HCT116 (cell line): ENCODE measurements at regions not wholly inside any gene's neighbourhood (a gene's known extent, or its start where the extent isn't known, plus 50 kb on each side); places are given as distances from the start of the nearest gene placed in this dataset.

Experiments used
- EGR1 ChIP-seq: IDR thresholded peaks from 2 replicates; pipeline ENCODE4 v1.6.1; 2012; ENCODE audit warnings: low read depth
- EZH2 ChIP-seq: fragments of 200-600 bp; sonication (generic); IDR thresholded peaks from 2 replicates; pipeline ENCODE4 v1.6.1; 2017; ENCODE audit warnings: antibody characterized with exemption, mixed run types
- SP1 ChIP-seq: IDR thresholded peaks from 2 replicates; pipeline ENCODE4 v1.6.1; 2012; ENCODE audit warnings: low read depth
- TF ChIP-seq, protein P1 (sequence below): IDR thresholded peaks from 2 replicates; pipeline ENCODE4 v1.6.1; 2012; ENCODE audit warnings: low read depth
- TF ChIP-seq, protein P2 (sequence below), 3 experiments: fragments of 200-600 bp in 1 of 3; sonication (generic) in 1 of 3; IDR thresholded peaks in 2 of 3; conservative IDR thresholded peaks in 1 of 3; 2 replicates each; pipeline ENCODE4 v1.5.1; 2012 to 2017; ENCODE audit warnings: low read depth in 2 of 3, low read length in 2 of 3, antibody characterized with exemption in 1 of 3, borderline replicate concordance in 1 of 3, control low read depth in 1 of 3, mild to moderate bottlenecking in 1 of 3, mixed read lengths in 1 of 3, mixed run types in 1 of 3, moderate library complexity in 1 of 3; ENCODE audit not compliant: insufficient read depth in 1 of 3
- TF ChIP-seq, protein P3 (sequence below): IDR thresholded peaks from 2 replicates; pipeline ENCODE4 v1.6.1; 2012

DNA sequence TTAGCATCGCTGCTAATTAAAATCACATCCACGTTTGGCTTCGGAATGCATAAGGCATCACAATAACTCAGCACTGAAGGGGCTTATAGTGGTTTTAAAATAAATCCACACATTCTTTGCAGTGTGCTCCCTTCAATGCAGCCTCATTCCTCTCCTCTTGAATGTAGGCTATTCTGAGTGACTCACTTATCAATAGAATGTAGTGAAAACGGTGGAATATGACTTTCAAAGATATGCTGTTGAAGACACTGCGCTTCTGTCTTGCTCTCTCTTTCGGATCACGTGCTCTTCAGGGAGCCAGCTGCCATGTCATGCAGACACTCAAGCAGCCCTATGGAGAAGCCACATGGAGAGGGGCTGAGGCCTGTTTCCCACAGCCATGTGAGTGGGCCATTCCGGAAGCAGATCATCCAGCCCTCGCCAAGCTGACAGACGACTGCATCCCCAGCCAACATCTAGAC is 87.4 kb downstream of the CRYGS start:
- TF ChIP-seq EGR1 (no peak), EZH2 (no peak), SP1 (no peak)
- TF ChIP-seq, protein P1, sequence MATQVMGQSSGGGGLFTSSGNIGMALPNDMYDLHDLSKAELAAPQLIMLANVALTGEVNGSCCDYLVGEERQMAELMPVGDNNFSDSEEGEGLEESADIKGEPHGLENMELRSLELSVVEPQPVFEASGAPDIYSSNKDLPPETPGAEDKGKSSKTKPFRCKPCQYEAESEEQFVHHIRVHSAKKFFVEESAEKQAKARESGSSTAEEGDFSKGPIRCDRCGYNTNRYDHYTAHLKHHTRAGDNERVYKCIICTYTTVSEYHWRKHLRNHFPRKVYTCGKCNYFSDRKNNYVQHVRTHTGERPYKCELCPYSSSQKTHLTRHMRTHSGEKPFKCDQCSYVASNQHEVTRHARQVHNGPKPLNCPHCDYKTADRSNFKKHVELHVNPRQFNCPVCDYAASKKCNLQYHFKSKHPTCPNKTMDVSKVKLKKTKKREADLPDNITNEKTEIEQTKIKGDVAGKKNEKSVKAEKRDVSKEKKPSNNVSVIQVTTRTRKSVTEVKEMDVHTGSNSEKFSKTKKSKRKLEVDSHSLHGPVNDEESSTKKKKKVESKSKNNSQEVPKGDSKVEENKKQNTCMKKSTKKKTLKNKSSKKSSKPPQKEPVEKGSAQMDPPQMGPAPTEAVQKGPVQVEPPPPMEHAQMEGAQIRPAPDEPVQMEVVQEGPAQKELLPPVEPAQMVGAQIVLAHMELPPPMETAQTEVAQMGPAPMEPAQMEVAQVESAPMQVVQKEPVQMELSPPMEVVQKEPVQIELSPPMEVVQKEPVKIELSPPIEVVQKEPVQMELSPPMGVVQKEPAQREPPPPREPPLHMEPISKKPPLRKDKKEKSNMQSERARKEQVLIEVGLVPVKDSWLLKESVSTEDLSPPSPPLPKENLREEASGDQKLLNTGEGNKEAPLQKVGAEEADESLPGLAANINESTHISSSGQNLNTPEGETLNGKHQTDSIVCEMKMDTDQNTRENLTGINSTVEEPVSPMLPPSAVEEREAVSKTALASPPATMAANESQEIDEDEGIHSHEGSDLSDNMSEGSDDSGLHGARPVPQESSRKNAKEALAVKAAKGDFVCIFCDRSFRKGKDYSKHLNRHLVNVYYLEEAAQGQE, result no peak
- TF ChIP-seq, protein P2, sequence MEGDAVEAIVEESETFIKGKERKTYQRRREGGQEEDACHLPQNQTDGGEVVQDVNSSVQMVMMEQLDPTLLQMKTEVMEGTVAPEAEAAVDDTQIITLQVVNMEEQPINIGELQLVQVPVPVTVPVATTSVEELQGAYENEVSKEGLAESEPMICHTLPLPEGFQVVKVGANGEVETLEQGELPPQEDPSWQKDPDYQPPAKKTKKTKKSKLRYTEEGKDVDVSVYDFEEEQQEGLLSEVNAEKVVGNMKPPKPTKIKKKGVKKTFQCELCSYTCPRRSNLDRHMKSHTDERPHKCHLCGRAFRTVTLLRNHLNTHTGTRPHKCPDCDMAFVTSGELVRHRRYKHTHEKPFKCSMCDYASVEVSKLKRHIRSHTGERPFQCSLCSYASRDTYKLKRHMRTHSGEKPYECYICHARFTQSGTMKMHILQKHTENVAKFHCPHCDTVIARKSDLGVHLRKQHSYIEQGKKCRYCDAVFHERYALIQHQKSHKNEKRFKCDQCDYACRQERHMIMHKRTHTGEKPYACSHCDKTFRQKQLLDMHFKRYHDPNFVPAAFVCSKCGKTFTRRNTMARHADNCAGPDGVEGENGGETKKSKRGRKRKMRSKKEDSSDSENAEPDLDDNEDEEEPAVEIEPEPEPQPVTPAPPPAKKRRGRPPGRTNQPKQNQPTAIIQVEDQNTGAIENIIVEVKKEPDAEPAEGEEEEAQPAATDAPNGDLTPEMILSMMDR (IDR thresholded peaks at IDR 0.05 in 2 of 3, conservative IDR thresholded peaks at IDR 0.05 in 1 of 3; ENCODE audit: borderline replicate concordance in 1 of 3, insufficient read depth in 1 of 3, low read depth in 2 of 3, low read length in 2 of 3), result no peak
- TF ChIP-seq, protein P3, sequence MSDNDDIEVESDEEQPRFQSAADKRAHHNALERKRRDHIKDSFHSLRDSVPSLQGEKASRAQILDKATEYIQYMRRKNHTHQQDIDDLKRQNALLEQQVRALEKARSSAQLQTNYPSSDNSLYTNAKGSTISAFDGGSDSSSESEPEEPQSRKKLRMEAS, result no peak
